T-helper 17 cell (primary cell): ENCODE measurements at regions not wholly inside any gene's neighbourhood (a gene's known extent, or its start where the extent isn't known, plus 50 kb on each side); places are given as distances from the start of the nearest gene placed in this dataset.

Source experiments
- ATAC-seq: fragments of 150-1000 bp; cut with Tn5 transposase; 2 replicates; pipeline ENCODE4 v1.10.0; 2021; ENCODE audit warnings: mild to moderate bottlenecking, moderate library complexity
- DNase-seq, 3 donors: peaks; one replicate each; pipeline versions ENCODE4 v3.0.0 to v3.0.0-alpha.2; 2020 to 2021
- H3K9me3 ChIP-seq: one replicate; pipeline ENCODE4 v1.7.0; 2013; ENCODE audit warnings: low read length, mild to moderate bottlenecking; ENCODE audit not compliant: control insufficient read depth, poor library complexity, severe bottlenecking
- H3K27ac Mint-ChIP-seq: one replicate; pipeline ENCODE4 v1.8.0; 2022; ENCODE audit warnings: mild to moderate bottlenecking, moderate library complexity, mixed read lengths
- H3K27me3 Mint-ChIP-seq: one replicate; pipeline ENCODE4 v1.8.0; 2022; ENCODE audit warnings: mixed read lengths
- H3K36me3 Mint-ChIP-seq: one replicate; pipeline ENCODE4 v1.8.0; 2022; ENCODE audit warnings: low read depth, mixed read lengths
- H3K4me1 Mint-ChIP-seq: one replicate; pipeline ENCODE4 v1.8.0; 2022; ENCODE audit warnings: mild to moderate bottlenecking, mixed read lengths
- H3K4me3 Mint-ChIP-seq: one replicate; pipeline ENCODE4 v1.8.0; 2022; ENCODE audit warnings: mild to moderate bottlenecking, moderate library complexity, mixed read lengths

DNA sequence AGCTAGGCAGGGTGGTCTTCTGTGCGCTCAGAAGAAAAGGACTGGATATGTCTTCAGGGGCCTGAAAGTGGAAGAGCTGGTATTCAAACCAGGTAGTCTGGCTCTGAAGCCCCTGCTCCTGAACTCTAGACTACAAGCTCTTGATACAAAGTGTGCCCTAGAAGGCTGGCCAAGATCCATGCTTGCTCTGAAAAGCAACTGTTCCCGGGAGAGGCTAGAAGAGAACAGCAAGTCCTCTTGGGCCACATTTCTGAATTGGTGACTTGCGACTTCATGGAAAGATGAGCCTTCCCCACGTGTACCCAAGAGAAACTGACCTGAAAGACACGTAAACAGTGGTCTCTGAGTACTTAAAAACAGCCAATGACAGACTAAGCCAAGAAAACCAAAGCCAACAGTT, 123.3 kb upstream of the GRIK3 start:
- no peaks in the 10 kb centered on the region for H3K9me3 ChIP-seq
- Mint-ChIP-seq H3K4me1 (no peaks in the 10 kb centered on the region), H3K27ac (no peak overlapping the region), H3K4me3 (no peak overlapping the region), H3K27me3 (peaks cover 18% of the 10 kb centered on the region), H3K36me3 (no peaks in the 10 kb centered on the region)
- ATAC-seq (no peak), DNase-seq (no peak)

- H3K9me3 ChIP-seq: no peaks in the 10 kb centered on the region
- peaks cover 16% of the 10 kb centered on the region for H3K27me3 Mint-ChIP-seq
- DNase-seq: no peak
- no peaks in the 10 kb centered on the region for H3K36me3 Mint-ChIP-seq
- H3K4me3 Mint-ChIP-seq: no peak overlapping the region
- ATAC-seq: no peak
- H3K4me1 Mint-ChIP-seq: no peaks in the 10 kb centered on the region
- no peak overlapping the region for H3K27ac Mint-ChIP-seq
These were observed 123.9 kb upstream of the GRIK3 start for GRCh38 chr1:37158113-37158749.

GRCh38 chr1:37159102-37159501, 124.8 kb upstream of the GRIK3 start:
- Mint-ChIP-seq H3K4me3 (no peak overlapping the region), H3K4me1 (no peaks in the 10 kb centered on the region), H3K27ac (no peak overlapping the region), H3K36me3 (no peaks in the 10 kb centered on the region), H3K27me3 (peaks cover 16% of the 10 kb centered on the region)
- ATAC-seq (no peak), DNase-seq (no peak)
- no peaks in the 10 kb centered on the region for H3K9me3 ChIP-seq

DNA sequence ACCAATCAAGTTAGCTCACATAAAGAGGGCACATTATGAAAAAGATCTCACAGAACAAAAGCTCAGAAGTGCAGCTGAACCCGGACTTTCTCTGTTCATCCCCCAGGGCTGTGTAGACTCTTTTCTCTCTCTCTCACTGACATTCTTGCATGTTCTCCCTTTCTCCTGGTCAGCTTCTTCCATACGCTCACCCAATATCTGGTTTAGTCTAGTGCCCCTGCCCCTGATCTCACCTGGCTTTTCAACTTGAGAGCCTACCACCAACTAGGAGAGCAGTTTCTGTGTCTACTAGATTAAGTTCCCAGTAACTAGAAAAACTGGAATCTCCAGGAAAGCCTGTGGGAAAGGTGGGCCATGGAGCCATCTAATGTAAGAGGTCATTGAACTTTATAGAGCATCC, 126.9 kb upstream of the GRIK3 start:
- H3K9me3 ChIP-seq: no peaks in the 10 kb centered on the region
- peaks cover under 1% of the 10 kb centered on the region for H3K27me3 Mint-ChIP-seq
- H3K4me1 Mint-ChIP-seq: no peaks in the 10 kb centered on the region
- DNase-seq: no peak
- no peak overlapping the region for H3K27ac Mint-ChIP-seq
- H3K36me3 Mint-ChIP-seq: no peaks in the 10 kb centered on the region
- ATAC-seq: no peak
- H3K4me3 Mint-ChIP-seq: no peak overlapping the region

- Mint-ChIP-seq H3K4me3 (no peak overlapping the region), H3K4me1 (no peaks in the 10 kb centered on the region), H3K36me3 (no peaks in the 10 kb centered on the region), H3K27ac (no peak overlapping the region), H3K27me3 (no peaks in the 10 kb centered on the region)
- DNase-seq (no peak), ATAC-seq (no peak)
- H3K9me3 ChIP-seq: no peaks in the 10 kb centered on the region
These were observed 127.7 kb upstream of the GRIK3 start for GRCh38 chr1:37162059-37162458.

- no peak for DNase-seq
- Mint-ChIP-seq H3K27me3 (peaks cover 17% of the 10 kb centered on the region), H3K4me3 (no peak overlapping the region), H3K36me3 (peaks cover 5% of the 10 kb centered on the region), H3K4me1 (no peaks in the 10 kb centered on the region), H3K27ac (no peak overlapping the region)
- ATAC-seq: no peak
- no peaks in the 10 kb centered on the region for H3K9me3 ChIP-seq
These were observed 131.7 kb upstream of the GRIK3 start for GRCh38 chr1:37166005-37166404.

GRCh38 chr1:37167479-37167878, 133.2 kb upstream of the GRIK3 start:
- no peak overlapping the region for H3K4me3 Mint-ChIP-seq
- no peak for ATAC-seq
- H3K36me3 Mint-ChIP-seq: peaks cover 5% of the 10 kb centered on the region
- no peaks in the 10 kb centered on the region for H3K9me3 ChIP-seq
- H3K27ac Mint-ChIP-seq: no peak overlapping the region
- H3K4me1 Mint-ChIP-seq: no peaks in the 10 kb centered on the region
- H3K27me3 Mint-ChIP-seq: peaks cover 27% of the 10 kb centered on the region
- no peak for DNase-seq

- peaks cover 44% of the 10 kb centered on the region for H3K27me3 Mint-ChIP-seq
- peaks cover 8% of the 10 kb centered on the region for H3K36me3 Mint-ChIP-seq
- ATAC-seq (no peak), DNase-seq (no peak)
- H3K9me3 ChIP-seq: no peaks in the 10 kb centered on the region
- no peak overlapping the region for H3K4me3 Mint-ChIP-seq
- no peak overlapping the region for H3K27ac Mint-ChIP-seq
- H3K4me1 Mint-ChIP-seq: no peaks in the 10 kb centered on the region
These were observed 134.9 kb upstream of the GRIK3 start for GRCh38 chr1:37169241-37169640.

DNA sequence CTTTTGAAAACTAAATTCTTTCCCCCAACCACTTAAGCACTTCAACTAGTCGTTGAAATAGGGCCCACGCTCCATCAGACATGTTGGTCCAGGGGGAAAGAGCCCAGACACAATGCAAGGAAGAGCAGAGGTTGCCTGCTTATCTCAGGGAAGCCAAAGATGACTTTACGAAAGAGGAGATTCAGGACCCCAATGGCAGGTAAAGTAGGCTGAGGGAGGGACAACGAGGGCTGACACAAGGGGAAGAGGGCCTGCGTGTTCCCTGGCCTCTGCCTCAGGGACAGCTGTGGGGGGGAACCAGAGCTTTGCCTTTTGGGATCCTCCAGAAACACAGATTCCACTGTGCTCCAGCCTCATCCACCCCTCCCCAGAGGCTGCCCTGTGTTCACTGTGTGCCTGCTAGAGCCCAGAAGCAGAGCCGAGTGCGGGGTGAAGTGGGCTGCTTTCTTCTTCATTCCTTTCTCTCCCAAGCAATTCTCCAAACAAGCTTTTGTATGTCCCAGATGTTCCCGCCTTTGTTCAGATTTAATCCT, 135.5 kb upstream of the GRIK3 start:
- peaks cover 8% of the 10 kb centered on the region for H3K36me3 Mint-ChIP-seq
- no peaks in the 10 kb centered on the region for H3K9me3 ChIP-seq
- H3K4me3 Mint-ChIP-seq: no peak overlapping the region
- DNase-seq (no peak), ATAC-seq (no peak)
- H3K27me3 Mint-ChIP-seq: peaks cover 50% of the 10 kb centered on the region
- H3K27ac Mint-ChIP-seq: no peak overlapping the region
- H3K4me1 Mint-ChIP-seq: no peaks in the 10 kb centered on the region

- no peak for ATAC-seq
- no peaks in the 10 kb centered on the region for H3K9me3 ChIP-seq
- Mint-ChIP-seq H3K27me3 (peaks cover 69% of the 10 kb centered on the region), H3K4me1 (no peaks in the 10 kb centered on the region), H3K27ac (no peak overlapping the region), H3K36me3 (peaks cover 8% of the 10 kb centered on the region), H3K4me3 (no peak overlapping the region)
- no peak for DNase-seq
These were observed 137.4 kb upstream of the GRIK3 start for GRCh38 chr1:37171691-37172090.

DNA sequence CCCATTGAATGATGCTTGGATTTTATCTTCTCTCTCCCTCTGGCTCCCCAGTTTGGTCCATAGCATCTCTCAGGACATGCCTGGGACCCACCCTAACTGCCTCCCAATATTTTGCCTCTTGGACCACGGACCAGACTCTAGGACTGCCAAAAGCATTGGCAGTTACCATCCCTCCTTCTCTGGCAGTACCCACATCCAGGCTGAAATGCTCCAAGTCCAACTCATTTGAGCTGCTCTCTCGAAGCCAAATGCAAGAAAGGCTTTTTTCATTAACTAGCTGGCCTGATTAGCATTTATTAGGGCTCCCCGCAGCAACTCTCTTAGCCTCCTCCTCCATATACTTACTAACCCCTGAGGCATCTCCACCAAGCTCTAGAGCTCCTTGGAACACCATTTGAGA, 140.0 kb upstream of the GRIK3 start:
- H3K9me3 ChIP-seq: no peaks in the 10 kb centered on the region
- no peak overlapping the region for H3K27ac Mint-ChIP-seq
- peaks cover 88% of the 10 kb centered on the region for H3K27me3 Mint-ChIP-seq
- peaks cover 7% of the 10 kb centered on the region for H3K36me3 Mint-ChIP-seq
- ATAC-seq (no peak), DNase-seq (no peak)
- no peaks in the 10 kb centered on the region for H3K4me1 Mint-ChIP-seq
- no peak overlapping the region for H3K4me3 Mint-ChIP-seq

GRCh38 chr1:37174876-37175275, 140.6 kb upstream of the GRIK3 start:
- DNase-seq (no peak), ATAC-seq (no peak)
- H3K9me3 ChIP-seq: no peaks in the 10 kb centered on the region
- Mint-ChIP-seq H3K4me3 (no peak overlapping the region), H3K27me3 (peaks cover 88% of the 10 kb centered on the region), H3K4me1 (no peaks in the 10 kb centered on the region), H3K27ac (no peak overlapping the region), H3K36me3 (peaks cover 6% of the 10 kb centered on the region)

DNA sequence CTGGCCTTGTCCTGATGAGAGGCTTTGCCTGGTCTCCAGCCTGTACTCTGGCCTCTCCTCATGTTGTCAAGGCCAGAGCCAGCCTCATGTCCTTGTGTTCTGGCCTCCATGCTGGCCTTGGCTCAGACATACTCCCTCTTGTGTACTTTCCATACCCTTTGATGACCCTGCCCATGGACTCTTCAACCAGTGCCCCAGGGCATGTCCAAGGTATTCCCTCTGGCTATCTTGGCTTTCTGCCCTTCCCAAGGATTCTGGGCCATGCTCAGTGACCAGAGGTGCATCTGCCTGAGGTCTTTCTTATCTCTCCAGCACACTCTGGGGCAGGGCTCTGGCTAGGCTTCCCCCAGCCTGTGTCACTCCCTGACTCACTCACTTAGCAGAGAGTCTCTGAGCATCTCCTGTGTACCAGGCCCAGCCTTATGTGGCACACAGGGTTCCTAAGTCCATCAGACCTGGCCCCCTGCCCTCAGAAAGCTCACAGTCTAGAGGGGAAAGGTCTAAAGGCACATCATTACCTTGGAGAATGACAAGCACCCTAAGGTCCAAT, 141.4 kb upstream of the GRIK3 start:
- ATAC-seq (no peak), DNase-seq (no peak)
- H3K4me1 Mint-ChIP-seq: no peaks in the 10 kb centered on the region
- no peak overlapping the region for H3K27ac Mint-ChIP-seq
- H3K27me3 Mint-ChIP-seq: peaks cover 88% of the 10 kb centered on the region
- H3K9me3 ChIP-seq: no peaks in the 10 kb centered on the region
- peaks cover 3% of the 10 kb centered on the region for H3K36me3 Mint-ChIP-seq
- no peak overlapping the region for H3K4me3 Mint-ChIP-seq

DNA sequence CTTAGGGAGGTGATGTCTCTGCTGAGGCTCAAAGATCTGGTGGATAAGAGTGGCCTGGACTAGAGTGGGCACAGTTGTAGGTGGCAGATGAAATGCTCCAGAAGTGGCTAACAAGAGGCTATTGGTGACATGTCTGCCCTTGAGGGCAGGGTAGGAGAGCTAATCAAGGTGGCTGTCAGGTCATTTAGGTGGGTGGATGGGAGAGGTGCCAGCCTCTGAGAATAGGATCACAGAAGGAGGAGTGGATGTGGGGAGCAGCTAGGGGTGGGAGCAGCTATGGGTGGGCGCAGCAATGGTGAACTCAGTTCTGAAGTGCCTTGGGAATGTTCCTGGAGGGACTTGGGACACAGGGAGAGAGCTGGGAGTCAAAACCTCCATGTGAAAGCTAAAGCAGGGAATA, 142.0 kb upstream of the GRIK3 start:
- no peak for DNase-seq
- Mint-ChIP-seq H3K27me3 (peaks cover 93% of the 10 kb centered on the region), H3K4me3 (no peak overlapping the region), H3K4me1 (no peaks in the 10 kb centered on the region), H3K36me3 (peaks cover 3% of the 10 kb centered on the region), H3K27ac (no peak overlapping the region)
- ATAC-seq: no peak
- no peaks in the 10 kb centered on the region for H3K9me3 ChIP-seq
